ENCODE measurements at regions not wholly inside any gene's neighbourhood (a gene's known extent, or its start where the extent isn't known, plus 50 kb on each side); places are given as distances from the start of the nearest gene placed in this dataset.
"Not testable (repeated sequence)": the region's sequence is repeated elsewhere in the genome, so short reads cannot be mapped to it uniquely, and the experiment has no call there.

GRCh38 chr15:22180611-22181010 is 100.3 kb downstream of the OR4M2 start:
- TF ChIP-seq POLR2AphosphoS5, POLR2A, POU2F2, SPI1 (IDR thresholded peaks at IDR 0.05; ENCODE audit: low read depth, low read length): not testable (repeated sequence)
